GM12878 (cell line): ENCODE measurements at regions not wholly inside any gene's neighbourhood (a gene's known extent, or its start where the extent isn't known, plus 50 kb on each side); places are given as distances from the start of the nearest gene placed in this dataset.

Experiments
- ATAC-seq: fragments of 200-7000 bp; cut with Tn5 transposase; 3 replicates; pipeline ENCODE4 v1.9.1; 2020; ENCODE audit warnings: mild to moderate bottlenecking, moderate library complexity
- BruUV-seq: library from RNA; stranded (reverse); fragments of 400-500 nt; replicated peaks from 2 replicates; lab custom pipeline; 2021; lab: Mats Ljungman, UMichigan
- CTCF ChIA-PET: fragments of 300-600 bp; sonication (Branson Sonifier 250); formaldehyde crosslinking; extraction: SDS; loops from one replicate; lab custom pipeline; 2021; ENCODE audit warnings: inconsistent platforms; lab: Yijun Ruan, JAX
- POLR2A ChIA-PET: fragments of 350-600 bp; formaldehyde crosslinking; extraction: SDS; loops from one replicate; lab custom pipeline; 2021; ENCODE audit warnings: inconsistent platforms; lab: Charles Lee
- RAD21 ChIA-PET: fragments of 300-600 bp; sonication (Branson Sonifier 250); formaldehyde crosslinking; loops from one replicate; lab custom pipeline; 2023; ENCODE audit warnings: antibody characterized with exemption; ENCODE audit not compliant: unreplicated experiment; lab: Charles Lee
- SMC1A ChIA-PET: fragments of 300-600 bp; sonication (Branson Sonifier 250); formaldehyde crosslinking; loops from one replicate; lab custom pipeline; 2023; ENCODE audit not compliant: unreplicated experiment, uncharacterized antibody; lab: Charles Lee
- DNase-seq: peaks from one replicate; pipeline ENCODE4 v3.0.0-alpha.2; 2011; ENCODE audit warnings: low read depth, low spot score
- FAIRE-seq: peaks from 3 replicates; lab custom pipeline; 2011; peaks lifted over from hg19 to GRCh38; lab: Jason Lieb, UNC
- H2AFZ ChIP-seq: 2 replicates; pipeline ENCODE4 v1.6.0; 2011; ENCODE audit warnings: low read depth, low read length, control low read depth; ENCODE audit not compliant: control insufficient read depth
- H3K27ac ChIP-seq: 2 replicates; pipeline ENCODE4 v1.5.1; 2011; ENCODE audit warnings: control low read depth; ENCODE audit not compliant: control insufficient read depth, insufficient read depth
- H3K27me3 ChIP-seq, 2 experiments: replicated peaks in 1 of 2; 2 replicates each; pipeline versions ENCODE4 v1.6.0 to v1.6.1; 2011; ENCODE audit warnings: low read length in 1 of 2; ENCODE audit not compliant: control insufficient read depth in 2 of 2, insufficient read depth in 2 of 2
- H3K36me3 ChIP-seq, 2 experiments: 2 replicates each; pipeline ENCODE4 v1.5.1; 2011; ENCODE audit warnings: low read length in 1 of 2; ENCODE audit not compliant: control insufficient read depth in 2 of 2, insufficient read depth in 2 of 2
- H3K4me1 ChIP-seq: 2 replicates; pipeline ENCODE4 v1.6.1; 2011; ENCODE audit warnings: mild to moderate bottlenecking, low read length, moderate library complexity, mixed read lengths; ENCODE audit not compliant: control insufficient read depth, insufficient read depth
- H3K4me2 ChIP-seq: 2 replicates; pipeline ENCODE4 v1.6.0; 2011; ENCODE audit warnings: control low read depth; ENCODE audit not compliant: control insufficient read depth, insufficient read depth
- H3K4me3 ChIP-seq: fragments of 200-600 bp; sonication (generic); 2 replicates; pipeline ENCODE4 v1.5.1; 2016
- H3K79me2 ChIP-seq: 2 replicates; pipeline ENCODE4 v1.6.0; 2011; ENCODE audit warnings: low read length; ENCODE audit not compliant: control insufficient read depth, insufficient read depth
- H3K9ac ChIP-seq: 2 replicates; pipeline ENCODE4 v1.8.0; 2011; ENCODE audit warnings: low read length, control low read depth, mixed read lengths; ENCODE audit not compliant: control insufficient read depth, insufficient read depth
- H3K9me3 ChIP-seq: replicated peaks from 3 replicates; pipeline ENCODE4 v1.5.1; 2011; ENCODE audit warnings: mild to moderate bottlenecking, low read length; ENCODE audit not compliant: control insufficient read depth, insufficient read depth
- H4K20me1 ChIP-seq: 2 replicates; pipeline ENCODE4 v1.6.0; 2011; ENCODE audit not compliant: control insufficient read depth, insufficient read depth
- E2F8 ChIP-seq: fragments of 450-650 bp; IDR thresholded peaks from 2 replicates; pipeline ENCODE4 v1.6.1; 2018; ENCODE audit warnings: mild to moderate bottlenecking, low read depth, moderate library complexity; ENCODE audit not compliant: partially characterized antibody
- ESRRA ChIP-seq: IDR thresholded peaks from 2 replicates; pipeline ENCODE4 v1.6.1; 2012; ENCODE audit warnings: mild to moderate bottlenecking, low read length, improper control_type of control experiment
- IKZF1 ChIP-seq: fragments of 450-650 bp; conservative IDR thresholded peaks from 2 replicates; pipeline ENCODE4 v1.6.1; 2017; ENCODE audit warnings: antibody characterized with exemption, mild to moderate bottlenecking
- JUND ChIP-seq: IDR thresholded peaks from 2 replicates; pipeline ENCODE4 v1.6.1; 2012; ENCODE audit warnings: low read depth, mild to moderate bottlenecking, low read length, improper control_type of control experiment, moderate library complexity
- MEF2A ChIP-seq: IDR thresholded peaks from 2 replicates; pipeline ENCODE4 v1.6.1; 2011; ENCODE audit warnings: low read depth, mild to moderate bottlenecking, low read length, moderate library complexity; ENCODE audit not compliant: insufficient read depth
- NFXL1 ChIP-seq: fragments of 450-650 bp; IDR thresholded peaks from 2 replicates; pipeline ENCODE4 v1.6.1; 2017; ENCODE audit warnings: antibody characterized with exemption, mild to moderate bottlenecking, borderline replicate concordance
- NFYB ChIP-seq: IDR thresholded peaks from 2 replicates; pipeline ENCODE4 v1.6.1; 2011; ENCODE audit warnings: low read depth, mild to moderate bottlenecking, low read length, improper control_type of control experiment, moderate library complexity; ENCODE audit not compliant: insufficient read depth
- PAX5 ChIP-seq: IDR thresholded peaks from 2 replicates; pipeline ENCODE4 v1.6.1; 2011; ENCODE audit warnings: low read depth, low read length, borderline replicate concordance
- POLR2AphosphoS2 ChIP-seq: IDR thresholded peaks from 2 replicates; pipeline ENCODE4 v1.6.1; 2011; ENCODE audit warnings: low read depth, mild to moderate bottlenecking, low read length, improper control_type of control experiment, moderate library complexity
- RAD51 ChIP-seq: fragments of 450-650 bp; IDR thresholded peaks from 2 replicates; pipeline ENCODE4 v1.6.1; 2016; ENCODE audit warnings: moderate library complexity, mild to moderate bottlenecking, inconsistent platforms
- SKIL ChIP-seq: fragments of 450-650 bp; IDR thresholded peaks from 2 replicates; pipeline ENCODE4 v1.6.1; 2017; ENCODE audit warnings: mild to moderate bottlenecking, low read depth, inconsistent platforms; ENCODE audit not compliant: poor library complexity, severe bottlenecking
- SMAD5 ChIP-seq: IDR thresholded peaks from 2 replicates; pipeline ENCODE4 v1.6.1; 2016; ENCODE audit warnings: antibody characterized with exemption, low read depth
- STAT3 ChIP-seq: IDR thresholded peaks from 2 replicates; pipeline ENCODE4 v1.6.1; 2011; ENCODE audit warnings: low read depth, low read length, improper control_type of control experiment
- TARDBP ChIP-seq: IDR thresholded peaks from 2 replicates; pipeline ENCODE4 v1.6.1; 2016; ENCODE audit warnings: borderline replicate concordance
- USF2 ChIP-seq: IDR thresholded peaks from 2 replicates; pipeline ENCODE4 v1.6.1; 2011; ENCODE audit warnings: low read depth, low read length, improper control_type of control experiment, borderline replicate concordance
- ZNF274 ChIP-seq: IDR thresholded peaks from one replicate; pipeline ENCODE4 v1.8.0; 2011; ENCODE audit not compliant: insufficient read length, insufficient read depth
- ZNF622 ChIP-seq: fragments of 450-650 bp; IDR thresholded peaks from 2 replicates; pipeline ENCODE4 v1.6.1; 2017; ENCODE audit warnings: mild to moderate bottlenecking, inconsistent platforms
- ZZZ3 ChIP-seq: IDR thresholded peaks from 2 replicates; pipeline ENCODE4 v1.6.1; 2011; ENCODE audit warnings: low read depth; ENCODE audit not compliant: control insufficient read depth, insufficient read length
- WGBS: methylation state at CpG from one replicate; pipeline ENCODE4 v1.1.6; 2016; ENCODE audit warnings: low lambda C conversion rate; ENCODE audit not compliant: insufficient replicate concordance, insufficient coverage; ENCODE audit errors: missing lambda C conversion rate; 5-methylcytosine and 5-hydroxymethylcytosine counted together
- in situ Hi-C: fragments of 300-500 bp; cut with MboI; formaldehyde crosslinking; loops from 9 replicates; pipeline ENCODE4 v1.14.3; 2018; ENCODE audit warnings: mixed read lengths
- intact Hi-C: fragments of 100-400 bp; cut with micrococcal nuclease; formaldehyde crosslinking; loops from one replicate; pipeline ENCODE4 v1.14.2; 2022; ENCODE audit not compliant: unreplicated experiment

GRCh38 chr10:25698638-25699037 lies 235.4 kb upstream of the MYO3A start:
- TF ChIP-seq JUND = no peak
- no peak for TF ChIP-seq IKZF1
- TF ChIP-seq ZZZ3 = no peak
- TF ChIP-seq STAT3 = no peak
- TF ChIP-seq PAX5 = no peak
- TF ChIP-seq SMAD5 = no peak
- TF ChIP-seq MEF2A = no peak
- TF ChIP-seq TARDBP = no peak
- TF ChIP-seq SKIL = no peak
- no peak for TF ChIP-seq NFXL1
- no peak for TF ChIP-seq RAD51
- TF ChIP-seq USF2 = no peak
- TF ChIP-seq ZNF622 = no peak
- no peak for TF ChIP-seq ESRRA
- TF ChIP-seq E2F8 = no peak
- no peak for TF ChIP-seq POLR2AphosphoS2
- TF ChIP-seq NFYB = no peak
- no peak for TF ChIP-seq ZNF274
- Histone ChIP-seq H3K4me1 (no peaks in the 10 kb centered on the region; the same call in 1 of the 2 replicates), H3K79me2 (no peaks in the 10 kb centered on the region), H3K27ac (no peak overlapping the region), H3K36me3 (no peaks in the 10 kb centered on the region), H3K4me3 (no peak overlapping the region), H3K4me2 (no peak overlapping the region), H4K20me1 (no peaks in the 10 kb centered on the region), H3K27me3 (no peaks in the 10 kb centered on the region), H3K9ac (no peak overlapping the region), H2AFZ (no peak overlapping the region), H3K9me3 (no peaks in the 10 kb centered on the region)
- POLR2A ChIA-PET = no interaction called here
- CTCF ChIA-PET = no interaction called here
- ATAC-seq (no peak), DNase-seq (no peak), FAIRE-seq (no peak)
- SMC1A ChIA-PET = no interaction called here
- intact Hi-C loops = no loop called here
- no TSS peak for BruUV-seq
- RAD21 ChIA-PET = no interaction called here
- in situ Hi-C loops = no loop called here
- WGBS = 17% methylated on average over 3 of the region's 3 CpGs
